Upper lobe of right lung (tissue), 1 donor: ENCODE measurements at regions not wholly inside any gene's neighbourhood (a gene's known extent, or its start where the extent isn't known, plus 50 kb on each side); places are given as distances from the start of the nearest gene placed in this dataset.

ENCODE experiments used
- ATAC-seq: fragments of 200-7000 bp; cut with Tn5 transposase; one replicate; pipeline ENCODE4 v1.9.1; 2020; ENCODE audit warnings: mild to moderate bottlenecking, moderate library complexity
- DNase-seq: peaks from one replicate; pipeline ENCODE4 v3.0.0-alpha.2; 2020
- H3K27ac ChIP-seq: fragments of 200-600 bp; one replicate; pipeline ENCODE4 v1.8.0; 2022
- H3K27me3 ChIP-seq: fragments of 200-600 bp; one replicate; pipeline ENCODE4 v1.8.0; 2022; ENCODE audit warnings: mild to moderate bottlenecking
- H3K36me3 ChIP-seq: fragments of 200-600 bp; one replicate; pipeline ENCODE4 v1.8.0; 2022
- H3K4me1 ChIP-seq: fragments of 200-600 bp; one replicate; pipeline ENCODE4 v1.8.0; 2022
- H3K4me3 ChIP-seq: fragments of 200-600 bp; one replicate; pipeline ENCODE4 v1.8.0; 2022; ENCODE audit warnings: mild to moderate bottlenecking
- H3K9me3 ChIP-seq: fragments of 200-600 bp; one replicate; pipeline ENCODE4 v1.8.0; 2022
- intact Hi-C: fragments of 100-400 bp; cut with DNase I; formaldehyde crosslinking; loops from one replicate; pipeline ENCODE4 v1.11.0; 2022
- TF ChIP-seq, protein P1 (sequence below): fragments of 200-600 bp; IDR thresholded peaks from one replicate; pipeline ENCODE4 v1.8.0; 2022; ENCODE audit warnings: antibody characterized with exemption
- donor health status: DM: no; HTN: yes; CAD: no; lungs with severe emphysema.

DNA sequence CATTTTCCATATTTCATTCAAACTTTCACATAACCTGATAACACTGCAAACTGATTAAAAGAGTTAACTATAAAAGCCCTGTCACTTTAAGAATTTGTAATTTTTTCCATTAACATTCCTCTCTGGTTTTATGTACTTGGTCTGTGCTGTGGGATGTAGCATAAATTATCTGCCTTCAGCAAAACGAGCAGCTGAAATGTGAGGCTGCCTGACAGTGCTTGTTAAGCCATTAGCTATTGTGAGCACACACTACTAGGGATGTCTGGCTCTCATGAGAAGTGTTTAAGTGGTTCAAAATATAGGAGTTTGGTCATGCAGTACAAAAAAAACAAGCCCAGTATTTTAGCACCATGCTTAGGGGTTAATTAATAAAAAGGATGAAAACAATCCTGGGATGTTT lies 63.0 kb downstream of the HOXA1 start:
- H3K36me3 ChIP-seq, result no peaks in the 10 kb centered on the region
- H3K27me3 ChIP-seq, result no peaks in the 10 kb centered on the region
- TF ChIP-seq, protein P1, sequence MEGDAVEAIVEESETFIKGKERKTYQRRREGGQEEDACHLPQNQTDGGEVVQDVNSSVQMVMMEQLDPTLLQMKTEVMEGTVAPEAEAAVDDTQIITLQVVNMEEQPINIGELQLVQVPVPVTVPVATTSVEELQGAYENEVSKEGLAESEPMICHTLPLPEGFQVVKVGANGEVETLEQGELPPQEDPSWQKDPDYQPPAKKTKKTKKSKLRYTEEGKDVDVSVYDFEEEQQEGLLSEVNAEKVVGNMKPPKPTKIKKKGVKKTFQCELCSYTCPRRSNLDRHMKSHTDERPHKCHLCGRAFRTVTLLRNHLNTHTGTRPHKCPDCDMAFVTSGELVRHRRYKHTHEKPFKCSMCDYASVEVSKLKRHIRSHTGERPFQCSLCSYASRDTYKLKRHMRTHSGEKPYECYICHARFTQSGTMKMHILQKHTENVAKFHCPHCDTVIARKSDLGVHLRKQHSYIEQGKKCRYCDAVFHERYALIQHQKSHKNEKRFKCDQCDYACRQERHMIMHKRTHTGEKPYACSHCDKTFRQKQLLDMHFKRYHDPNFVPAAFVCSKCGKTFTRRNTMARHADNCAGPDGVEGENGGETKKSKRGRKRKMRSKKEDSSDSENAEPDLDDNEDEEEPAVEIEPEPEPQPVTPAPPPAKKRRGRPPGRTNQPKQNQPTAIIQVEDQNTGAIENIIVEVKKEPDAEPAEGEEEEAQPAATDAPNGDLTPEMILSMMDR, result no peak
- no peaks in the 10 kb centered on the region for H3K9me3 ChIP-seq
- ATAC-seq, result no peak
- intact Hi-C loops, result no loop called here
- peaks cover 8% of the 10 kb centered on the region for H3K4me1 ChIP-seq
- DNase-seq, result no peak
- H3K4me3 ChIP-seq, result no peak overlapping the region
- no peak overlapping the region for H3K27ac ChIP-seq

DNA sequence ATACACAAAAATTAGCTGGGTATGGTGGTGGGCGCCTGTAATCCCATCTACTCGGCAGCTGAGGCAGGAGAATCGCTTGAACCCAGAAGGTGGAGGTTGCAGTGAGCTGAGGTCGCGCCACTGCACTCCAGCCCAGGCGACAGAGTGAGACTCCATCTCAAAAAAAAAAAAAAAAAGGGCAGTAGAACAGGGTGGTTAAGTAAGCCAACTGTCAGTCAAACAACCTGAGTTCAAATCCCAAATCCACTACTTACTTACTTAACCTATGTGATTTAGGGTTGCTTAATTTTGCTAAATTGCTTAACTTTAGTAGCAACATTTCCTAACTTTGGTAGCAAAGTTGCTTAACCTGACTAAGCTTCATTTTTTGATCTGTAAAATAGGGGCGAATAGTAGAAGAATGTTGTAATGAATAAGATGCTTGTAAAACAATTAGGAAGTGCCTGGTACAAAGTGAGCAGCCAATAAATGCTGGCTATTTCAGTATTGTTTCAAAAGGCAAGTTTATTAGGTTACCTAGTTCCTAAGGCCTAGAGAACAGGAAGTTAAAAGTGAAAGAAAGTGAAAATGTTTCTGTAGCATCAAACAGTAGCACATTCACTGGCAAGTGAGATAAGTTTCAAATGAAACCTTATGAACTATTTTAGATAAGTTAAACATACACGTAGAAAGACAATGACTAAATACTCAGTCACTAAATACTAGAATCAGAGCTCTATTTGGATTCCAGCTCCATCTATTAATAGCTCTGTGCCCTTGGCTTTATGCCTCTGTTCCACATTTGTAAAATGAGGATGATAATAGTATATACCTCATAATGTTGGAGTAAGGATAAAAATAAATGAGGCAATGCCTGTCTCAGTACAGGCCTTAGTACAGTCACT lies 64.3 kb downstream of the HOXA1 start:
- Histone ChIP-seq H3K9me3 (no peaks in the 10 kb centered on the region), H3K27ac (no peak overlapping the region), H3K4me1 (peaks cover 8% of the 10 kb centered on the region), H3K4me3 (no peak overlapping the region), H3K36me3 (no peaks in the 10 kb centered on the region), H3K27me3 (no peaks in the 10 kb centered on the region)
- intact Hi-C loops, result no loop called here
- ATAC-seq, result peak; percentile 50
- TF ChIP-seq, protein P1, result no peak
- no peak for DNase-seq

DNA sequence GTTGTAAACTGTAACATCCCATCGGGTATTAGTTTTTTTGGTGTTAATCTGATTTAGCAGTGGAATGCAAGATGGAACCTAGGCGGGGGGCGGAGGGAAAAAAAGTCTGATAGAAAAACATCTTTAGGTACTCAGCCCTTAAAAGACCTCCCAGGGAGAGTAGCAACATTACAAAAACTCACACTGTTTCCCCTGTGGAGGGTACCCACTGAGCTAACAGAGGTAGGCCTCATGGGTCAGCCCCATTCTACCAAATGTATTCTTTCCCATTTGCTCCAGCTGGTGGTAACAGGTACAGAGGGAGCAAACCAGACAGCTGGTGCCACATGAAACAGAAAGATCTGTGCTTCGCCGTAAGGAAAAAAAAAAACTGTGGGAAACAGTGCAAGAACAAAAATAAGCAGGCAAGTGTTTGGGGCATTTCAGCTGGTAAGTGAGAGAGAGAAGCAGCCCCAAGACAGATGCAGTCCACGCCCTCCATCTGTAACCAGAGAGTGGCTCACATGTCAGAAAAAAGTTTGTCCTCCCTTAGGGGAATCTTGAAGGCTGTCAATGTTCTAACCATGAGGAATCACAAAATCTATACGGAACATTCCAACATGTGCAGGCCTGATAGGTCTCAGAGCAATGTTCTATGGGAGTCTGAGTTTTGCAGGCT lies 65.3 kb downstream of the HOXA1 start:
- intact Hi-C loops, result no loop called here
- H3K36me3 ChIP-seq, result no peaks in the 10 kb centered on the region
- TF ChIP-seq, protein P1, result no peak
- no peaks in the 10 kb centered on the region for H3K9me3 ChIP-seq
- H3K4me1 ChIP-seq, result peaks cover 8% of the 10 kb centered on the region
- no peak for DNase-seq
- no peak for ATAC-seq
- H3K27me3 ChIP-seq, result no peaks in the 10 kb centered on the region
- H3K27ac ChIP-seq, result no peak overlapping the region
- H3K4me3 ChIP-seq, result no peak overlapping the region

DNA sequence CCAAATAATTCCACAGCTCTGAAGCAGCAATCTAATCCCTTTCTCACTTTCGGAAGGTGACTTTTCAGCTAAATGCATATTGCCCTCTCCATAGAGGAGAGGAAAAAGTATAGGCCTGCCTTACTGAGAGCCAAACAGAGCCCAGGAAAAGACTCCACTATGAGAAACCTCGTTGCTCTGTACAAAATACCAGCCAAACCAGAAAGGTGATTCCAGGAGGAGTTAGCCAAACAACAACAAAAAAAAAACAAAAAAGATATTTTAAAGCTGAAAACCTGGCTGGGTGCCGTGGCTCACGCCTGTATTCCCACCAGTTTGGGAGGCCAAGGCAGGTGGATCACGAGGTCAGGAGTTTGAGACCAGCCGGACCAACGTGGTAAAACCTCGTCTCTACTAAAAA lies 70.5 kb downstream of the HOXA1 start:
- DNase-seq (no peak), ATAC-seq (no peak)
- TF ChIP-seq, protein P1, result no peak
- H3K27ac ChIP-seq, result no peak overlapping the region
- no peak overlapping the region for H3K4me3 ChIP-seq
- no peaks in the 10 kb centered on the region for H3K27me3 ChIP-seq
- no peaks in the 10 kb centered on the region for H3K4me1 ChIP-seq
- no peaks in the 10 kb centered on the region for H3K9me3 ChIP-seq
- H3K36me3 ChIP-seq, result no peaks in the 10 kb centered on the region
- intact Hi-C loops, result no loop called here

DNA sequence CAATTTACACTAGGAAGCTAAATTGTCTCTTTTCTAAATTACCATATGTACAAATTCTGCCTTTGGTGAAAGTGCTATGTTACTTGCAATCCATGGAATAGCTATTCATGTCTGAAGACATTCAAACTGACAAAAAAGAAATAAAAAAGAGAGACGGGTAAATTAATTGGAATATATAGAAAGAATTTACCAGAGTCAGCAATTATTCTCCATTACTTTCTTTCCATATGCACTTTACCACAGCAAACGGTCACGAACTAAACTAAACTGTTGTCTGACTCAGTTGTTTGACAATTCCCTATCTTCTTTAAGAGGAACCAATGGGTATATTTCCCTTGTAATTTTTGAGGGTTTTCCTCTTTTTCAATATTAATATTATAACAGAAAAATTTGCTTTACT lies 85.7 kb downstream of the HOXA1 start:
- Histone ChIP-seq H3K27me3 (no peaks in the 10 kb centered on the region), H3K9me3 (peaks cover 5% of the 10 kb centered on the region), H3K4me3 (no peak overlapping the region), H3K4me1 (no peaks in the 10 kb centered on the region), H3K27ac (no peak overlapping the region), H3K36me3 (no peaks in the 10 kb centered on the region)
- ATAC-seq (no peak), DNase-seq (no peak)
- intact Hi-C loops, result no loop called here
- TF ChIP-seq, protein P1, result no peak
